H9 (cell line): ENCODE measurements at regions not wholly inside any gene's neighbourhood (a gene's known extent, or its start where the extent isn't known, plus 50 kb on each side); places are given as distances from the start of the nearest gene placed in this dataset.

Source experiments
- DNase-seq: peaks from one replicate; pipeline ENCODE4 v3.0.0-alpha.2; 2017
- H2AFZ ChIP-seq: one replicate; pipeline ENCODE4 v1.6.1; 2013; ENCODE audit warnings: mild to moderate bottlenecking, low read length, control low read depth, moderate library complexity
- H2AK5ac ChIP-seq: 2 replicates; pipeline ENCODE4 v1.6.1; 2013; ENCODE audit warnings: low read length, control low read depth, mixed read lengths; ENCODE audit not compliant: insufficient read length
- H2BK120ac ChIP-seq: one replicate; pipeline ENCODE4 v1.6.1; 2013; ENCODE audit warnings: low read depth, mild to moderate bottlenecking, low read length, control low read depth, inconsistent platforms; ENCODE audit not compliant: poor library complexity, severe bottlenecking
- H2BK12ac ChIP-seq: 2 replicates; pipeline ENCODE4 v1.6.1; 2013; ENCODE audit warnings: low read length, control low read depth, mixed read lengths, low read depth; ENCODE audit not compliant: insufficient read length
- H2BK15ac ChIP-seq: 2 replicates; pipeline ENCODE4 v1.6.1; 2013; ENCODE audit warnings: low read depth, low read length, control low read depth
- H2BK20ac ChIP-seq: one replicate; pipeline ENCODE4 v1.6.1; 2013; ENCODE audit warnings: low read depth, mild to moderate bottlenecking, low read length, control low read depth, inconsistent platforms; ENCODE audit not compliant: poor library complexity, severe bottlenecking
- H2BK5ac ChIP-seq: 2 replicates; pipeline ENCODE4 v1.6.1; 2013; ENCODE audit warnings: low read length, control low read depth, mixed read lengths; ENCODE audit not compliant: insufficient read length
- H3K14ac ChIP-seq: 2 replicates; pipeline ENCODE4 v1.6.1; 2013; ENCODE audit warnings: low read length, control low read depth; ENCODE audit not compliant: insufficient read depth
- H3K18ac ChIP-seq: 2 replicates; pipeline ENCODE4 v1.6.1; 2013; ENCODE audit warnings: low read depth, mild to moderate bottlenecking, mixed read lengths, low read length, control low read depth; ENCODE audit not compliant: insufficient read length
- H3K23ac ChIP-seq: 2 replicates; pipeline ENCODE4 v1.6.1; 2013; ENCODE audit warnings: low read length, control low read depth, mixed read lengths, low read depth; ENCODE audit not compliant: insufficient read length
- H3K23me2 ChIP-seq: 2 replicates; pipeline ENCODE4 v1.6.1; 2013; ENCODE audit warnings: low read depth, mild to moderate bottlenecking, mixed read lengths, low read length, control low read depth; ENCODE audit not compliant: insufficient read length, poor library complexity, severe bottlenecking
- H3K27ac ChIP-seq: 2 replicates; pipeline ENCODE4 v1.5.1; 2013; ENCODE audit warnings: low read length, control low read depth, mixed read lengths, low read depth; ENCODE audit not compliant: insufficient read length
- H3K27me3 ChIP-seq: 2 replicates; pipeline ENCODE4 v1.6.1; 2013; ENCODE audit warnings: low read length, control low read depth, inconsistent platforms; ENCODE audit not compliant: insufficient read depth
- H3K4ac ChIP-seq: 2 replicates; pipeline ENCODE4 v1.6.1; 2013; ENCODE audit warnings: low read depth, mild to moderate bottlenecking, control low read depth, inconsistent platforms, low read length, moderate library complexity
- H3K4me1 ChIP-seq: 2 replicates; pipeline ENCODE4 v1.6.1; 2013; ENCODE audit warnings: low read length, control low read depth, inconsistent platforms; ENCODE audit not compliant: insufficient read depth
- H3K4me2 ChIP-seq: 2 replicates; pipeline ENCODE4 v1.6.1; 2013; ENCODE audit warnings: low read length, control low read depth, mixed read lengths; ENCODE audit not compliant: insufficient read length, insufficient read depth
- H3K56ac ChIP-seq: 2 replicates; pipeline ENCODE4 v1.6.1; 2013; ENCODE audit warnings: low read depth, mild to moderate bottlenecking, mixed read lengths, low read length, control low read depth; ENCODE audit not compliant: insufficient read length
- H3K79me1 ChIP-seq: 2 replicates; pipeline ENCODE4 v1.6.1; 2013; ENCODE audit warnings: low read depth, mild to moderate bottlenecking, moderate library complexity, low read length, control low read depth, inconsistent platforms; ENCODE audit not compliant: insufficient read depth, poor library complexity, severe bottlenecking
- H3K79me2 ChIP-seq: 2 replicates; pipeline ENCODE4 v1.6.1; 2013; ENCODE audit warnings: low read length, control low read depth, inconsistent platforms; ENCODE audit not compliant: insufficient read depth
- H3K9ac ChIP-seq: 2 replicates; pipeline ENCODE4 v1.6.1; 2013; ENCODE audit warnings: low read length, control low read depth, mixed read lengths; ENCODE audit not compliant: insufficient read length; ENCODE audit errors: extremely low read depth
- H3K9me3 ChIP-seq: one replicate; pipeline ENCODE4 v1.6.1; 2013; ENCODE audit warnings: low read depth, low read length, inconsistent platforms; ENCODE audit not compliant: control insufficient read depth
- H3T11ph ChIP-seq: one replicate; pipeline ENCODE4 v1.6.1; 2013; ENCODE audit warnings: mild to moderate bottlenecking, low read length, control low read depth, inconsistent platforms
- H4K20me1 ChIP-seq: one replicate; pipeline ENCODE4 v1.6.1; 2013; ENCODE audit not compliant: control insufficient read depth, insufficient read length, insufficient read depth
- H4K5ac ChIP-seq: 2 replicates; pipeline ENCODE4 v1.6.1; 2013; ENCODE audit warnings: low read depth, mild to moderate bottlenecking, mixed read lengths, low read length, control low read depth; ENCODE audit not compliant: insufficient read length
- H4K8ac ChIP-seq: replicated peaks from 2 replicates; pipeline ENCODE4 v1.6.1; 2013; ENCODE audit warnings: low read length, control low read depth, mixed read lengths, low read depth; ENCODE audit not compliant: insufficient read length
- H4K91ac ChIP-seq: 2 replicates; pipeline ENCODE4 v1.6.1; 2013; ENCODE audit warnings: low read depth, mild to moderate bottlenecking, moderate library complexity, mixed read lengths, low read length, control low read depth; ENCODE audit not compliant: insufficient read length
- H3K27ac Mint-ChIP-seq, 3 experiments: 2 replicates in 2 of 3; 3 replicates in 1 of 3; pipeline ENCODE4 v1.8.0; 2020 to 2021; ENCODE audit warnings: mixed read lengths in 3 of 3, mild to moderate bottlenecking in 1 of 3, moderate library complexity in 1 of 3
- H3K27me3 Mint-ChIP-seq: 2 replicates; pipeline ENCODE4 v1.8.0; 2021; ENCODE audit warnings: low read depth, mild to moderate bottlenecking, moderate library complexity, mixed read lengths
- H3K36me3 Mint-ChIP-seq, 3 experiments: 2 replicates in 2 of 3; 3 replicates in 1 of 3; pipeline ENCODE4 v1.8.0; 2020 to 2021; ENCODE audit warnings: low read depth in 3 of 3, mixed read lengths in 3 of 3; ENCODE audit not compliant: insufficient read depth in 1 of 3
- H3K4me1 Mint-ChIP-seq, 2 experiments: 2 replicates each; pipeline ENCODE4 v1.8.0; 2020; ENCODE audit warnings: mixed read lengths in 2 of 2
- H3K4me3 Mint-ChIP-seq, 2 experiments: 2 replicates in 1 of 2; 3 replicates in 1 of 2; pipeline ENCODE4 v1.8.0; 2020 to 2021; ENCODE audit warnings: mild to moderate bottlenecking in 2 of 2, mixed read lengths in 2 of 2, moderate library complexity in 1 of 2
- H3K9me3 Mint-ChIP-seq, 2 experiments: 2 replicates in 1 of 2; 3 replicates in 1 of 2; pipeline ENCODE4 v1.8.0; 2020; ENCODE audit warnings: mild to moderate bottlenecking in 2 of 2, mixed read lengths in 2 of 2, moderate library complexity in 1 of 2
- WGBS: extraction: QIAGEN DNeasy Blood & Tissue Kit; methylation state at CpG from one replicate; pipeline ENCODE4 v1.1.7; 2013; ENCODE audit warnings: missing lambda C conversion rate, low lambda C conversion rate, mixed read lengths; ENCODE audit not compliant: insufficient read length; ENCODE audit errors: extremely low coverage; 5-methylcytosine and 5-hydroxymethylcytosine counted together
- TF ChIP-seq, protein P1 (sequence below): fragments of 200-600 bp; sonication (generic); conservative IDR thresholded peaks from 3 replicates; pipeline ENCODE4 v1.8.0; 2021; ENCODE audit warnings: antibody characterized with exemption, mild to moderate bottlenecking

DNA sequence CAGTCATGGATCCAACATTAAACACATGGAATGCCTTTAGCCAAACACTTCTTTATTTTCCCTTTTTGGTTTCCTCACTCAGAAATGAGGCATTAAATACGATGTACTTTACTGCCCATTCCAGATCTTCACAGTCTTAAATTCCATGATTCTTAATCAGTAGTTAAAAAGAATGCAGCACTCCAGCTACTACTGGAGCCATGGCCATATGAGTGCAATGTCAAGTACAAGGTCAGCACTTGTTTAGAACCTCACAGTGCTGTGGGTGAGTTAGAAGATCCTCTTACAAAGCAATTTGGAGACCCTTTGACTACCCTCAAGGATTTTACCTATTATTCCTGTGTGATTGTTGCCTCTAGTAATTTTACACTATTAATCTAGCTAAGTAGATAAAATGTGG is 550.3 kb upstream of the LRRTM1 start:
- H3K9me3 Mint-ChIP-seq: no peaks in the 10 kb centered on the region
- Histone ChIP-seq H3K18ac (no peak overlapping the region), H2BK15ac (no peak overlapping the region), H3K4ac (no peak overlapping the region), H3T11ph (no peak overlapping the region), H3K23me2 (no peaks in the 10 kb centered on the region), H3K56ac (no peak overlapping the region), H3K27me3 (no peaks in the 10 kb centered on the region), H4K20me1 (no peaks in the 10 kb centered on the region), H3K4me1 (no peaks in the 10 kb centered on the region), H2BK5ac (no peak overlapping the region), H2BK12ac (no peak overlapping the region), H4K5ac (no peak overlapping the region), H2BK20ac (no peak overlapping the region), H3K79me2 (no peaks in the 10 kb centered on the region), H3K9me3 (no peaks in the 10 kb centered on the region), H3K27ac (no peak overlapping the region), H2BK120ac (no peak overlapping the region), H3K23ac (no peak overlapping the region), H3K9ac (no peak overlapping the region), H3K79me1 (no peaks in the 10 kb centered on the region), H2AK5ac (no peak overlapping the region), H3K14ac (no peak overlapping the region), H3K4me2 (no peak overlapping the region), H4K91ac (no peak overlapping the region), H4K8ac (no peak overlapping the region), H2AFZ (no peak overlapping the region)
- H3K36me3 Mint-ChIP-seq: no peaks in the 10 kb centered on the region
- H3K27ac Mint-ChIP-seq: no peak overlapping the region
- DNase-seq: no peak
- H3K4me3 Mint-ChIP-seq: no peak overlapping the region
- peaks cover 0 to 10% of the 10 kb centered on the region in 2 experiments; a peak in 2 of 4 replicates for H3K4me1 Mint-ChIP-seq
- WGBS: no CpG with 5 or more reads among the region's 1 CpG
- H3K27me3 Mint-ChIP-seq: no peaks in the 10 kb centered on the region
- TF ChIP-seq, protein P1, sequence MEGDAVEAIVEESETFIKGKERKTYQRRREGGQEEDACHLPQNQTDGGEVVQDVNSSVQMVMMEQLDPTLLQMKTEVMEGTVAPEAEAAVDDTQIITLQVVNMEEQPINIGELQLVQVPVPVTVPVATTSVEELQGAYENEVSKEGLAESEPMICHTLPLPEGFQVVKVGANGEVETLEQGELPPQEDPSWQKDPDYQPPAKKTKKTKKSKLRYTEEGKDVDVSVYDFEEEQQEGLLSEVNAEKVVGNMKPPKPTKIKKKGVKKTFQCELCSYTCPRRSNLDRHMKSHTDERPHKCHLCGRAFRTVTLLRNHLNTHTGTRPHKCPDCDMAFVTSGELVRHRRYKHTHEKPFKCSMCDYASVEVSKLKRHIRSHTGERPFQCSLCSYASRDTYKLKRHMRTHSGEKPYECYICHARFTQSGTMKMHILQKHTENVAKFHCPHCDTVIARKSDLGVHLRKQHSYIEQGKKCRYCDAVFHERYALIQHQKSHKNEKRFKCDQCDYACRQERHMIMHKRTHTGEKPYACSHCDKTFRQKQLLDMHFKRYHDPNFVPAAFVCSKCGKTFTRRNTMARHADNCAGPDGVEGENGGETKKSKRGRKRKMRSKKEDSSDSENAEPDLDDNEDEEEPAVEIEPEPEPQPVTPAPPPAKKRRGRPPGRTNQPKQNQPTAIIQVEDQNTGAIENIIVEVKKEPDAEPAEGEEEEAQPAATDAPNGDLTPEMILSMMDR: no peak
